Neural cell (in vitro differentiated cells): ENCODE measurements at regions not wholly inside any gene's neighbourhood (a gene's known extent, or its start where the extent isn't known, plus 50 kb on each side); places are given as distances from the start of the nearest gene placed in this dataset.

Experiments
- H2AFZ ChIP-seq: fragments of 200-600, 300-800 bp; sonication (generic), shearing (Covaris generic); 2 replicates; pipeline ENCODE4 v1.6.0; 2014; ENCODE audit warnings: low read depth, mild to moderate bottlenecking, antibody characterized with exemption, low read length, moderate library complexity
- H3F3A ChIP-seq: fragments of 200-600 bp; shearing (Covaris generic); 2 replicates; pipeline ENCODE4 v1.6.1; 2016; ENCODE audit warnings: mild to moderate bottlenecking, moderate library complexity, mixed read lengths, antibody characterized with exemption, low read length; ENCODE audit not compliant: insufficient read depth, poor library complexity, severe bottlenecking
- H3K27ac ChIP-seq: fragments of 200-600, 300-800 bp; sonication (generic), shearing (Covaris generic); 2 replicates; pipeline ENCODE4 v1.5.1; 2014; ENCODE audit warnings: mild to moderate bottlenecking, low read length, moderate library complexity
- H3K27me3 ChIP-seq: fragments of 300-800, 200-600 bp; sonication (generic), shearing (Covaris generic); 2 replicates; pipeline ENCODE4 v1.6.0; 2014; ENCODE audit warnings: mild to moderate bottlenecking, low read depth, low read length, moderate library complexity; ENCODE audit not compliant: insufficient read depth
- H3K36me3 ChIP-seq: fragments of 300-800, 200-600 bp; sonication (generic), shearing (Covaris generic); 2 replicates; pipeline ENCODE4 v1.5.1; 2014; ENCODE audit warnings: mild to moderate bottlenecking, antibody characterized with exemption, low read length, moderate library complexity; ENCODE audit not compliant: insufficient read depth
- H3K4me2 ChIP-seq: fragments of 300-800, 200-600 bp; sonication (generic), shearing (Covaris generic); 2 replicates; pipeline ENCODE4 v1.6.0; 2014; ENCODE audit warnings: mild to moderate bottlenecking, low read length
- H3K4me3 ChIP-seq: fragments of 300-800, 200-600 bp; sonication (generic), shearing (Covaris generic); 2 replicates; pipeline ENCODE4 v1.5.1; 2014; ENCODE audit warnings: mild to moderate bottlenecking, low read length, moderate library complexity
- H3K79me2 ChIP-seq: fragments of 200-600 bp; shearing (Covaris generic); replicated peaks from 2 replicates; pipeline ENCODE4 v1.6.0; 2014; ENCODE audit warnings: mild to moderate bottlenecking, low read length, moderate library complexity; ENCODE audit not compliant: insufficient read depth
- H3K9ac ChIP-seq: fragments of 300-800, 200-600 bp; sonication (generic), shearing (Covaris generic); 2 replicates; pipeline ENCODE4 v1.6.1; 2016; ENCODE audit warnings: mild to moderate bottlenecking, low read length, mixed read lengths
- H3K9me2 ChIP-seq: fragments of 200-600 bp; shearing (Covaris generic); 2 replicates; pipeline ENCODE4 v1.6.1; 2016; ENCODE audit warnings: mild to moderate bottlenecking, low read length, mixed read lengths; ENCODE audit not compliant: insufficient read depth
- H3K9me3 ChIP-seq: fragments of 200-600, 300-800 bp; sonication (generic), shearing (Covaris generic); 2 replicates; pipeline ENCODE4 v1.6.1; 2016; ENCODE audit warnings: mild to moderate bottlenecking, mixed run types, low read length, moderate library complexity, mixed read lengths
- H4K20me1 ChIP-seq: fragments of 200-600 bp; shearing (Covaris generic); 2 replicates; pipeline ENCODE4 v1.6.1; 2016; ENCODE audit warnings: mild to moderate bottlenecking, mixed run types; ENCODE audit not compliant: insufficient read depth
- CTCF ChIP-seq: fragments of 450-650 bp; IDR thresholded peaks from 2 replicates; pipeline ENCODE4 v1.5.1; 2014; ENCODE audit warnings: antibody characterized with exemption, mild to moderate bottlenecking, moderate library complexity; ENCODE audit not compliant: poor library complexity, severe bottlenecking
- EP300 ChIP-seq: fragments of 450-650 bp; conservative IDR thresholded peaks from 2 replicates; pipeline ENCODE4 v1.6.1; 2014; ENCODE audit warnings: antibody characterized with exemption, mild to moderate bottlenecking, moderate library complexity; ENCODE audit not compliant: poor library complexity, severe bottlenecking
- EZH2 ChIP-seq: fragments of 200-600, 300-800 bp; shearing (Covaris generic), sonication (generic); IDR thresholded peaks from 2 replicates; pipeline ENCODE4 v1.6.1; 2014; ENCODE audit warnings: antibody characterized with exemption, low read length, borderline replicate concordance, mild to moderate bottlenecking; ENCODE audit not compliant: insufficient read depth, poor library complexity, severe bottlenecking
- MXI1 ChIP-seq: fragments of 450-650 bp; conservative IDR thresholded peaks from 2 replicates; pipeline ENCODE4 v1.6.1; 2014; ENCODE audit warnings: antibody characterized with exemption, mild to moderate bottlenecking; ENCODE audit not compliant: poor library complexity, severe bottlenecking
- POLR2AphosphoS5 ChIP-seq: IDR thresholded peaks from 2 replicates; pipeline ENCODE4 v1.6.1; 2012
- RAD21 ChIP-seq: fragments of 450-650 bp; conservative IDR thresholded peaks from 2 replicates; pipeline ENCODE4 v1.6.1; 2014; ENCODE audit warnings: antibody characterized with exemption, mild to moderate bottlenecking, moderate library complexity
- REST ChIP-seq: IDR thresholded peaks from 2 replicates; pipeline ENCODE4 v1.6.1; 2012; ENCODE audit warnings: borderline replicate concordance
- SMC3 ChIP-seq: fragments of 450-650 bp; conservative IDR thresholded peaks from 2 replicates; pipeline ENCODE4 v1.6.1; 2014; ENCODE audit warnings: antibody characterized with exemption, mild to moderate bottlenecking, moderate library complexity; ENCODE audit not compliant: poor library complexity
- TAF1 ChIP-seq: IDR thresholded peaks from 2 replicates; pipeline ENCODE4 v1.6.1; 2012; ENCODE audit warnings: low read depth

- H3K27ac ChIP-seq = no peak overlapping the region
- no peak overlapping the region for H3K4me3 ChIP-seq
- no peak overlapping the region for H3K4me2 ChIP-seq
- H3K27me3 ChIP-seq = no peaks in the 10 kb centered on the region
- H3K79me2 ChIP-seq = no peaks in the 10 kb centered on the region
- no peak overlapping the region for H3K9ac ChIP-seq
- H3K9me3 ChIP-seq = peaks cover 3% of the 10 kb centered on the region
- TF ChIP-seq CTCF = no peak
- TF ChIP-seq MXI1 = no peak
- H4K20me1 ChIP-seq = no peaks in the 10 kb centered on the region
- no peaks in the 10 kb centered on the region for H3F3A ChIP-seq
- no peak overlapping the region for H2AFZ ChIP-seq
- no peaks in the 10 kb centered on the region for H3K9me2 ChIP-seq
- H3K36me3 ChIP-seq = no peaks in the 10 kb centered on the region
Measured at GRCh38 chr16:86378831-86379504, 131.4 kb upstream of the FOXF1 start.

- no peak overlapping the region for H3K27ac ChIP-seq
- no peaks in the 10 kb centered on the region for H3K36me3 ChIP-seq
- H4K20me1 ChIP-seq = no peaks in the 10 kb centered on the region
- TF ChIP-seq SMC3 = no peak
- TF ChIP-seq RAD21 = no peak
- no peak for TF ChIP-seq CTCF
- TF ChIP-seq TAF1 = no peak
- TF ChIP-seq EZH2 = no peak
- no peak for TF ChIP-seq EP300
- no peak for TF ChIP-seq POLR2AphosphoS5
- H3K79me2 ChIP-seq = no peaks in the 10 kb centered on the region
- H3K4me2 ChIP-seq = no peak overlapping the region
- no peaks in the 10 kb centered on the region for H3K27me3 ChIP-seq
- H3K9me3 ChIP-seq = peaks cover 2% of the 10 kb centered on the region
- H3K4me3 ChIP-seq = no peak overlapping the region
- H2AFZ ChIP-seq = no peak overlapping the region
- H3K9ac ChIP-seq = no peak overlapping the region
- H3F3A ChIP-seq = no peaks in the 10 kb centered on the region
- H3K9me2 ChIP-seq = no peaks in the 10 kb centered on the region
Measured at GRCh38 chr16:86379505-86379846, 130.9 kb upstream of the FOXF1 start.

DNA sequence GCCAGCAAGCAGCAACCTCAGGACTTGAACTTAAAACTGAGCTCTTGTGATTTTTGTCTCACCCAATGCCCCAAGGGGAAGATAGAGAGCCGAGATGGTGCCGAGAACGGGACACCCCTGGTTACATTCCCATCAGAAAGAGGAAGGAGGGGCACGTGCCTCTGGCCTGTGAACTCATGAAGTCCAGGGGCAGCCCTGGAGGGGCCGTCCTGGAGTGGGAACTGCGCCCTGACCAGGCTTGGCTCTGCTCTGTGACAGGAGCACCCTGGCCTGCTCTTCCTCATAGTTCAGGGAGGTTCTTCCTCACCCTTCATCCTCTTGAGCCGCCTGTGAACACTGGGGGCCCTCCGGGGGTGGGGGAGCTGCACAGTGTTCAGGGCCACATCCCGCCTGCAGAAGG lies 130.3 kb upstream of the FOXF1 start:
- Histone ChIP-seq H3K9me2 (no peaks in the 10 kb centered on the region), H4K20me1 (no peaks in the 10 kb centered on the region), H2AFZ (no peak overlapping the region), H3K9me3 (no peaks in the 10 kb centered on the region), H3K27me3 (no peaks in the 10 kb centered on the region), H3K36me3 (no peaks in the 10 kb centered on the region), H3K79me2 (no peaks in the 10 kb centered on the region), H3K4me3 (no peak overlapping the region), H3K27ac (no peak overlapping the region), H3K4me2 (no peak overlapping the region), H3K9ac (no peak overlapping the region), H3F3A (no peaks in the 10 kb centered on the region)
- no peak for TF ChIP-seq TAF1
- no peak for TF ChIP-seq SMC3
- no peak for TF ChIP-seq EP300
- no peak for TF ChIP-seq REST
- no peak for TF ChIP-seq RAD21
- no peak for TF ChIP-seq MXI1
- no peak for TF ChIP-seq POLR2AphosphoS5
- TF ChIP-seq EZH2 = no peak
- no peak for TF ChIP-seq CTCF
